Caki2 (cell line): ENCODE measurements at regions not wholly inside any gene's neighbourhood (a gene's known extent, or its start where the extent isn't known, plus 50 kb on each side); places are given as distances from the start of the nearest gene placed in this dataset.
"Not testable (repeated sequence)": the region's sequence is repeated elsewhere in the genome, so short reads cannot be mapped to it uniquely, and the experiment has no call there.

Source experiments
- DNase-seq: peaks from one replicate; pipeline ENCODE4 v3.0.0-alpha.2; 2015; ENCODE audit warnings: low read depth
- in situ Hi-C: cut with HindIII; loops from 2 replicates; pipeline ENCODE4 v1.10.0; 2016; ENCODE audit warnings: low sequenced_read_pairs, low pct_unique_long_range_greater_than_20kb, mixed read lengths

DNA sequence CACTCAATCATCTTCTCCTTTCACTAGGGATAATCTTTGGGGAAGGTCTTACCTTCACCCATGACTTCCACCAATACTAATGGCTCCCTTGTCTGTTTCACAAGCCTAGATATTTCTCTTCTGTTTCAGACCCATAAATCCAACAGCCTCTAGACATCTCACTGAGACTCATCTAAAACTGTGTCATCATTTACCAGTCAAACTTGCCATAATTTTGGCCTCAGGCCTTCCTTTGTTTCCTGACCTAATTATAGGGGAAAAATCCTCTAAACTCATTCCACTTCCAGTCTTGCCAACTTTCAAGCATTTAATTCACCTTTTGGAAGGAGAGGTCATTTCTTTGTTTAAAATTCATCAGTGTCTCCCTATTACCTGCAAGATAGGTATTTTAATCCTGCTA, 181.0 kb upstream of the CNKSR2 start:
- in situ Hi-C loops: no loop called here
- DNase-seq: no peak

DNA sequence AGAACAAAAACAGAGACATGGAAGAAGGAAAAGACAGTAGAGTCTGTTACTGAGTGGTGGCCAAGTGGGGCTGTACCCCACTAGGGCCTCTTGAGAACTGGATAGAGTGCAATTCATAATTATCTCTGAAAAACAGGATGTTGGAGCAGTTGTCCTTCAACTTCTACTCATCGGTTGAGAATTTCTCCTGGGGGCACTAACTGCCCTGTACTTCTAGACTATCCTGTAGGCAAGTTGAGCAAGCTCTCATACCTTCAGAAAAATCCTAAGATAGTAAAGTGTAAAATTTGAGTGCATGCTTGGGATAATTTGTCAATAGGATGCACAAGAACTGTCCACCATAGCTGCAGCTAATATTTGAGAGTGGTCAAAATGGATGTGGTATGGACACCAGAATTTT, 179.7 kb upstream of the CNKSR2 start:
- in situ Hi-C loops: no loop called here
- no peak for DNase-seq

DNA sequence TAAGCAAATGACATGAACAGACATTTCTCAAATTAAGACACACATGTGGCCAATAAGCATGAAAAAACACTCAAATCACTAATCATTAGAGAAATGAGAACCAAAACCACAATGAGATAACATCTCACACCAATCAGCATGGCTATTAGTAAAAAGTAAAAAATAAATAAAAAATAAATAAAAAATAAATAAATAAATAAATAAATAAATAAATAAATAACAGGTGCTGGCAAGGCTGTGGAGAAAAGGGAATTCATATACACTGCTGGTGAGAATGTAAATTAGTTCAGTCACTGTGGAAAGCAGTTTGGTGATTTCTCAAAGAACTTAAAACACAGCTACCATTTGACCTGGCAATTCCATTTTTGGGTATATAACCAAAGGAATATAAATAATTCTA, 167.1 kb upstream of the CNKSR2 start:
- in situ Hi-C loops: no loop called here
- no peak for DNase-seq

DNA sequence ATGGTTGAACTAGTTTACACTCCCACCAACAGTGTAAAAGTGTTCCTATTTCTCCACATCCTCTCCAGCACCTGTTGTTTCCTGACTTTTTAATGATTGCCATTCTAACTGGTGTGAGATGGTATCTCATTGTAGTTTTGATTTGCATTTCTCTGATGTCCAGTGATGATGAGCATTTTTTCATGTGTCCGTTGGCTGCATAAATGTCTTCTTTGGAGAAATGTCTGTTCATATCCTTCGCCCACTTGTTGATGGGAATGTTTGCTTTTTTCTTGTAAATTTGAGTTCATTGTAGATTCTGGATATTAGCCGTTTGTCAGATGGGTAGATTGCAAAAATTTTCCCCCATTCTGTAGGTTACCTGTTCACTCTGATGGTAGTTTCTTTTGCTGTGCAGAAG, 155.0 kb upstream of the CNKSR2 start:
- in situ Hi-C loops, DNase-seq: not testable (repeated sequence)

DNA sequence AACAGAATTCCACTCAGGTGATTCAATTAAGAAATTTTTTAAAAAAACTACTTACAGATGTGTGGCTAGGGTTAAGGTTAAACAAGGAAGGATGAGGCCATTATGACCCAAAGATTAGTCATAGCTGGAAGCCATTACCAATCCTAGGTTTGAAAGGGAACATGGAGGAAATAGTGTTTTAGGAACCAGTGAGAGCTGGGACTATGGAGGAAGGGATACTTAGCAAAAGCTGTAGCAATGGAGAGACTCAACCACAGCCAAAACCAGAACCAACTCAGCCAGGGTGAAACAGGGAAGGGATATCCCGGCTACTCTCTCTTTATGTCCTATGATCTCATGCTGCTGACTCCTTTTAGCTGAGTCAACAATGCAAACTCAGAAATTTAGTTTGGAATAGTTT, 148.6 kb upstream of the CNKSR2 start:
- no peak for DNase-seq
- in situ Hi-C loops: no loop called here

DNA sequence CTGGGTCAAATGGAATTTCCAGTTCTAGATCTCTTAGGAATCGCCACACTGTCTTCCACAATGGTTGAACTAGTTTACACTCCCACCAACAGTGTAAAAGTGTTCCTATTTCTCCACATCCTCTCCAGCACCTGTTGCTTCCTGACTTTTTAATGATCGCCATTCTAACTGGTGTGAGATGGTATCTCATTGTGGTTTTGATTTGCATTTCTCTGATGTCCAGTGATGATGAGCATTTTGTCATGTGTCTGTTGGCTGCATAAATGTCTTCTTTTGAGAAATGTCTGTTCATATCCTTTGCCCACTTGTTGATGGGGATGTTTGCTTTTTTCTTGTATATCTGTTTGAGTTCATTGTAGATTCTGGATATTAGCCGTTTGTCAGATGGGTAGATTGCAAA, 145.2 kb upstream of the CNKSR2 start:
- DNase-seq, in situ Hi-C loops: not testable (repeated sequence)

DNA sequence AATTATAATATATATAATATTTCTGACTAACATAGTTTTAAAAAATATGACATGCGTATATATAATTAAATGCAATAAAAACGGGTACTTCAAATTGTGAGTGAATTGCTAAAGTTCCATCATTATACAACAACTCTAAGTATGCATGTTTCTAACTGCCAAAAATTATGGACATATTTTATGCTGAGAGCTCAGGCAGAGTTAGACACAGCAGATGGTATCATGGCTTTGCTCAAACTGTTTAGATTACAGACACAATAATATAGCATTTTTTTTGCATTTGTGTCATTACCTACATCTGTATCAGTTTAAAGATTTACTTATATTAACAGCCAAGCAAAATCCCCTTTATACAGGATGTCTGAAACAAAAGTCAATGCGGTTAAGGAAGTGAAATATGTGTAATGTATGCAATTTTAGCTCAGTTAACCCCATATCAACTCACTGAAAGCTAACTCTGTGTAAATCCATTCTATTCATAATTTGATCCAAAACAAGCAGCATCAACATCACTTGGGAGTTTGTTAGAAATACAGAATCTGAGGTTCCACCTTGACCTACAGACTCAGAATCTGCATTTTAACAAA, 119.1 kb upstream of the CNKSR2 start:
- DNase-seq: no peak
- in situ Hi-C loops: no loop called here

DNA sequence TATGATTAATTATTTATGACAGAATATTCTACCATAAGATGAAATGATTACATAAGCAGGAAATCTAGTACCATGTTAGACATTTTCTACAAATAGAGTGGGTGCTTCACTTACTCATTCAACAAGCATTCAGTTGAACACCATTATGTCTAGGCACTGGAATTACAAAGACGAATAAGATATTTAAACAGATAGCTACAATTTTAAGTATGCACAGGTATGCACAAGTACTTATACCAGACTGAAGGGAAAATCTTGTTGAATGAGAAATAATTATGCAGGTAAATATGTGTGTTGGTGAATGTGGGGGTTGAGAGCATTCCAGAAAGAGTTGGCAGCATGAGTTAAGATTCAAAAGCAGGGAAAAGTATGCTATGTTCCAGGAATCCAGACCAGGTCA, 107.3 kb upstream of the CNKSR2 start:
- DNase-seq: no peak
- in situ Hi-C loops: no loop called here

DNA sequence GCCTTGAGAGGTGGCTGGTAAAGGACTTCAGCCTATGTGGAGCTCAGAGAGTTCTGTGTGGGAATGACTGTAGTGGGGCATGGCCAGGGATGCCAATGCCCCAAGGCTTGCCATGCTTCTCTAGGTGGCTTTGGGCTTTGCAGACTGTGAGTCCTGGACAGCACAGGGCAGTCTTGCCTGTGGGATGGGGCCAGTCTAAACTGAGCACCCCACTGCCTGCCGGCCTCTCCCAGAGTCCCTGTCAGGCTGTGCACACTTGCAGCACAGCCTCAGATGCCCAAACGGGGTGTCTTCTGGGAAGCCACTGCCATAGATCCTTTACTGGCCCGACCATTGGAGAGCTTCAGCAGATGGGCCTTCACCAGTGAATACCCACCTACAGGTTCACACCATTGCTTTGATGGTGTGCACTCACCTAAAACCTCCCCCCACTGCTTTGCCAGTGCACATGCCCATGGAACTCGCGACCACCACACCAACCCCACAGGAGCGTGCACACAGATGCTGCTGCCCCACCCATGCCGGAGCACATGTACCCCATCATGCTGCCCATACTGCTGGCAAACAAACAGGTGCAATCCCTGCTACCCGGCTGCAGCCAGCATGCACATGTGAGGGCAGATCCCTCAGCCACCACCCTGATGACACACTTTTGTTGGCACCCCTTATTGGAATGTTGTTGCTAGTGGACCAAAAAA, 97.3 kb upstream of the CNKSR2 start:
- no peak for DNase-seq
- in situ Hi-C loops: no loop called here

DNA sequence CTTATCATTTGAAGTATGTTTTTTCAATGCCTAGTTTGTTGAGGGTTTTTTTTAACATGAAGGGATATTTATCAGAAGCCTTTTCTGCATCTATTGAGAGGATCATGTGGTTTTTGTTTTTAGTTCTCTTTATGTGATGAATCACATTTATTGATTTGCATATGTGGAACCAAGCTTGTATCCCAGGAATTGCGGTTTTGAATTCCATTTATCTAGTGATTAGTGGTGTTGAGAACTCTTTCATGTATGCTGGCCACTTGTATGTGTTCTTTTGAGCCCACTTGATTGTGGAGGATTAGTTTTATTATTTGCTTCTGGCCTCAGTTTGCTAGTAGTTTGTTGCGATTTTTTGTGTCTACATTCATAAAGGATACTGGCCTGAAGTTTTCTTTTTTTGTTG, 85.0 kb upstream of the CNKSR2 start:
- no peak for DNase-seq
- in situ Hi-C loops: no loop called here

DNA sequence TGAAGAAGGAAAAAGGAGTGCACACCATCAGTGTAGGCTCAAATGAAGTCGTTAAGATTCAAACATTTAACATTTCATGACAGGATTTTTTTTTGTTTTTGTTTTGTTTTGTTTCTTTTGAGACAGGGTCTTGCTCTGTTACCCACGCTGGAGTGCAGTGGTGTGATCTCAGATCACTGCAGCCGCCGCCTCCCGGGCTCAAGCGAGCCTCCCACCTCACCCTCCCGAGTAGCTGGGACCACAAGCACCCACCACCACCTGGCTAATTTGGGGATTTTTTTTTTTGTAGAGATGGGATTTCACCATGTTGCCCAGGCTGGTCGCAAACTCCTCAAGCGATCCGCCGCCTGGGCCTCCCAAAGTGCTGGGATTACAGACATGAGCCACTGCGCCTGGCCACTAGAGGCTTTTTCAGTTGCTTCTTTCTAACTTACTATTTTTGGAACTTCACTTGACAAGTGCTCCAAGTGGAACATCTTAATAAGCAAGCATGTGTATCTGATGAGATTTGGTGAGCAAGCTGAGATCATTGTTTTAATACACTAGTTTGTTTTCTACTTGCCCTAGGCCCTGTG, 78.9 kb upstream of the CNKSR2 start:
- in situ Hi-C loops: no loop called here
- DNase-seq: no peak

DNA sequence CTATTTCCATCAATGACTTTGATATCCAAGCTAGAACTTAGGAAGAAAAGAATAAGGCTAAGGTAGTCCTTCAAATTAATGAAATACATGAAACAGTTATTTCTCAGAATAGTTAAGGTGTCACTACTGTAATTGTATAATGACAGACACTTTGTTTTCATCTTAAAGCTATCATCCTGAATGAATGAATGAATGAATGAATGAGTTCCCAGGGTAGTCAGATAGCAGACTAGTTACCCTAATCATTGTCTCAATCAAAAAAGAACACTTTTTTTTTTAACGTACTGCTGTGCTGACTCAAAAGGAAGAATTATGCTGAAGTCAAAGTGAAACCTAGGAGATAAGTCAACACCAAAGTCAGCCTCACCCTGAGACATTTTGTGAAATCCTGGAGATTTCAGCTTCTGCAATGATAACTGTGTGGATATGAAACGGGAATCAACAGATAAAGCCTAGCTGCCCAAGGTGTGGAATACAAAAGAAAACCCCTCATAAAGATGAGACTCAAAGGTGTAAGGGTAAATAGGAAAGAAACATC, 68.3 kb upstream of the CNKSR2 start:
- DNase-seq: no peak
- in situ Hi-C loops: no loop called here

DNA sequence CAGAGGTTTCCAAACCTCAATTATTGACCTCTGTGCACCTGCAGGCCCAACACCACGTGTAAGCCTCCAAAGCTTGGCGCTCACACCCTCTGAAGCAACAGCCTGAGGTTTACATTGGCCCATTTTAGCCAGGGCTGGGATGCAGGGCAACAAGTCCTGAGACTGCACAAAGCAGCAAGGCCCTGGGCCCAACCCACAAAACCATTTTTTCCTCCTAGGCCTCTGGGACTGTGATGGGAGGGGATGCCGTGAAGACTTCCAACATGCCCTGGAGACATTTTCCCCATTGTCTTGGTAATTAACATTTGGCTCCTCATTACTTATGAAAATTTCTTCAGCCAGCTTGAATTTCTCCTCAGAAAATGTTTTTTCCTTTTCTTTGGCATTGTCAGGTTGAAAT, 54.9 kb upstream of the CNKSR2 start:
- DNase-seq: no peak
- in situ Hi-C loops: no loop called here
